Mesendoderm (in vitro differentiated cells): ENCODE measurements at regions not wholly inside any gene's neighbourhood (a gene's known extent, or its start where the extent isn't known, plus 50 kb on each side); places are given as distances from the start of the nearest gene placed in this dataset.
"Not testable (repeated sequence)": the region's sequence is repeated elsewhere in the genome, so short reads cannot be mapped to it uniquely, and the experiment has no call there.

Source experiments
- DNase-seq: peaks from one replicate; pipeline ENCODE4 v3.0.0; 2013
- H2AK5ac ChIP-seq: 2 replicates; pipeline ENCODE4 v1.6.1; 2013; ENCODE audit warnings: low read length, inconsistent platforms
- H2BK120ac ChIP-seq: 2 replicates; pipeline ENCODE4 v1.6.1; 2013; ENCODE audit warnings: low read depth, mild to moderate bottlenecking, low read length, moderate library complexity, mixed read lengths
- H2BK15ac ChIP-seq: replicated peaks from 2 replicates; pipeline ENCODE4 v1.6.1; 2013; ENCODE audit warnings: low read depth, mild to moderate bottlenecking, moderate library complexity
- H2BK5ac ChIP-seq: 2 replicates; pipeline ENCODE4 v1.6.1; 2013; ENCODE audit warnings: low read length, inconsistent platforms
- H3K18ac ChIP-seq: 2 replicates; pipeline ENCODE4 v1.6.1; 2013; ENCODE audit warnings: mild to moderate bottlenecking, low read length, mixed read lengths
- H3K23ac ChIP-seq: one replicate; pipeline ENCODE4 v1.6.1; 2013; ENCODE audit warnings: low read length
- H3K27ac ChIP-seq: 2 replicates; pipeline ENCODE4 v1.5.1; 2013; ENCODE audit warnings: low read depth, mild to moderate bottlenecking, inconsistent platforms, low read length, moderate library complexity
- H3K27me3 ChIP-seq: 2 replicates; pipeline ENCODE4 v1.6.1; 2013; ENCODE audit warnings: low read length, control low read depth, mild to moderate bottlenecking, inconsistent platforms; ENCODE audit not compliant: insufficient read depth, poor library complexity
- H3K36me3 ChIP-seq: 2 replicates; pipeline ENCODE4 v1.6.1; 2013; ENCODE audit warnings: low read length, inconsistent platforms; ENCODE audit not compliant: control insufficient read depth, insufficient read depth
- H3K4ac ChIP-seq: one replicate; pipeline ENCODE4 v1.6.1; 2013; ENCODE audit warnings: low read depth, mild to moderate bottlenecking, low read length, moderate library complexity
- H3K4me1 ChIP-seq: 2 replicates; pipeline ENCODE4 v1.6.1; 2013; ENCODE audit warnings: low read depth, low read length, inconsistent platforms; ENCODE audit not compliant: control insufficient read depth
- H3K4me2 ChIP-seq: 2 replicates; pipeline ENCODE4 v1.6.1; 2013; ENCODE audit warnings: low read length
- H3K4me3 ChIP-seq: 2 replicates; pipeline ENCODE4 v1.5.1; 2013; ENCODE audit warnings: mild to moderate bottlenecking, low read length
- H3K56ac ChIP-seq: one replicate; pipeline ENCODE4 v1.6.1; 2013; ENCODE audit warnings: low read length
- H3K79me1 ChIP-seq: 2 replicates; pipeline ENCODE4 v1.6.1; 2013; ENCODE audit warnings: low read length, inconsistent platforms
- H3K79me2 ChIP-seq: 2 replicates; pipeline ENCODE4 v1.6.1; 2013; ENCODE audit warnings: mild to moderate bottlenecking, low read length; ENCODE audit not compliant: control insufficient read depth, insufficient read depth
- H3K9ac ChIP-seq: 2 replicates; pipeline ENCODE4 v1.6.1; 2013; ENCODE audit warnings: low read length, inconsistent platforms
- H4K5ac ChIP-seq: one replicate; pipeline ENCODE4 v1.6.1; 2013; ENCODE audit warnings: low read length
- H4K8ac ChIP-seq: one replicate; pipeline ENCODE4 v1.6.1; 2013; ENCODE audit warnings: low read depth, mild to moderate bottlenecking, control low read depth, low read length, moderate library complexity
- WGBS: extraction: QIAGEN DNeasy Blood & Tissue Kit; methylation state at CpG from one replicate; pipeline ENCODE4 v1.1.7; 2013; ENCODE audit warnings: low lambda C conversion rate, missing lambda C conversion rate; ENCODE audit not compliant: insufficient coverage; ENCODE audit errors: extremely low coverage; 5-methylcytosine and 5-hydroxymethylcytosine counted together

DNA sequence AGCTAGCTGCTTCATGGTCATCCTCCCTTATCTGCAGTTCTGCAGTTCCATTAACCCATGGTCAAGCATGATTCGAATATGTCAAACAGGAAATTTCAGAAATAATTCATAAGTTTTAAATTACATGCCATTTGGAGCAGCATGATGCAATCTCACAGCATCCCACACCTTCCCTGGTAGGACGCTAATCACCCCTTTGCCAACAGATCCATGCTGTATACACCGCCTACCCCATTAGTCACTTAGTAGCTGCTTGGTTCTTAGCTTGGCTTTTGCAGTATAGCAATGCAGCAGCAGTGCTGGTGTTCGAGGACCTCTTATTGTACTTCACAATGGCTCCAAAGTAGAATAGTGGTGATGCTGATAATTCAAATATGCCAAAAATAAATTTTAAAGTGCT lies 739.7 kb upstream of the CDH9 start:
- no peak overlapping the region for H2BK5ac ChIP-seq
- no peaks in the 10 kb centered on the region for H3K4me1 ChIP-seq
- no peak overlapping the region for H3K4ac ChIP-seq
- peak; percentile 1 for DNase-seq
- no peaks in the 10 kb centered on the region for H3K27me3 ChIP-seq
- H3K4me3 ChIP-seq = no peak overlapping the region
- H3K79me2 ChIP-seq = no peaks in the 10 kb centered on the region
- H2BK15ac ChIP-seq = no peak overlapping the region
- H3K36me3 ChIP-seq = no peaks in the 10 kb centered on the region
- H3K79me1 ChIP-seq = no peaks in the 10 kb centered on the region
- H4K5ac ChIP-seq = no peak overlapping the region
- no peak overlapping the region for H3K18ac ChIP-seq
- no peak overlapping the region for H3K4me2 ChIP-seq
- no peak overlapping the region for H2BK120ac ChIP-seq
- no peak overlapping the region for H4K8ac ChIP-seq
- no peak overlapping the region for H2AK5ac ChIP-seq
- no CpG with 5 or more reads among the region's 4 CpGs for WGBS
- H3K56ac ChIP-seq = no peak overlapping the region
- no peak overlapping the region for H3K27ac ChIP-seq
- no peak overlapping the region for H3K23ac ChIP-seq
- no peak overlapping the region for H3K9ac ChIP-seq

DNA sequence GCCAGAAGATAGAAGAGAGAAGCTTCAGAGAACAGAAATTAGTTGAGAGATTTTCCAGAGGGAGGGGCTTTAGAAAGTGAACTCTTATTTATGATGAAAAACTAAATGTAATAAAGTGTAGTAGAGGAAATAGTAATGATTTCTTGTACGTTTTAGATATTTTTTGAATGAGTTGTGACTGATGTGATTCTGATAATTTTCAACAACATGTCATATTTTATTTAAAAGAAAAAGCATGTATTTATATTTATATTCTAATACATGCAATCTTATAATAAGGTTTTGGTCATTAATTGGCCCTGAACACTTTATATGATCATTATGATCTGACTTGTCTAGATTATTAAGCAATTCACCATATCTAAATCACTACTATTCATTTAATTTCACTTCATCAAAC lies 735.2 kb upstream of the CDH9 start:
- Histone ChIP-seq H3K23ac (no peak overlapping the region), H2BK5ac (no peak overlapping the region), H4K8ac (no peak overlapping the region), H3K27ac (no peak overlapping the region), H3K27me3 (no peaks in the 10 kb centered on the region), H2BK120ac (no peak overlapping the region), H2AK5ac (no peak overlapping the region), H3K9ac (no peak overlapping the region), H3K56ac (no peak overlapping the region), H3K18ac (no peak overlapping the region), H3K4me1 (no peaks in the 10 kb centered on the region), H3K36me3 (no peaks in the 10 kb centered on the region), H3K4ac (no peak overlapping the region), H3K4me2 (no peak overlapping the region), H4K5ac (no peak overlapping the region), H3K79me1 (no peaks in the 10 kb centered on the region), H3K79me2 (no peaks in the 10 kb centered on the region), H3K4me3 (no peak overlapping the region), H2BK15ac (no peak overlapping the region)
- DNase-seq = no peak
- WGBS = 100% methylated on average over 1 of the region's 1 CpG

DNA sequence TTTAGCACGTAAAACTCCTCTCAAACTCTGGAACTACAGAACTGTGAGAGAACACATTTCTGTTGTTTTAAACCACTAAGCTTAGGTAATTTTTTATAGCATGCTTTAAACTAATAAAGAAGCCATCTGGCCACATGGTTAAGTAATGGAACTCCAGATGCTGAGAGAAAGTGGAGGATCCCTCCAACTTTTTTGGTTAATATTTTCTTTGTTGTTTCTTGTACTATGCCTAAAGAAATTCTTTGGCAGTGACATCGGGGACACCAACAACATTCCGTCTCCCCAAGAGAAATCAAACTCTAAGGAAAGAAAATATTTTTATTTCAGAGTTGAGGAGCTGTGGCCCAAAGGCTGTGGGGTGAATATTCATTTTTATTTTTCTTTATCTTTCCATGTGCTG lies 734.8 kb upstream of the CDH9 start:
- Histone ChIP-seq H3K79me2 (no peaks in the 10 kb centered on the region), H2BK5ac (no peak overlapping the region), H3K4ac (no peak overlapping the region), H3K56ac (no peak overlapping the region), H4K8ac (no peak overlapping the region), H3K4me1 (no peaks in the 10 kb centered on the region), H4K5ac (no peak overlapping the region), H3K4me3 (no peak overlapping the region), H3K4me2 (no peak overlapping the region), H3K27me3 (no peaks in the 10 kb centered on the region), H3K23ac (no peak overlapping the region), H2BK120ac (no peak overlapping the region), H3K18ac (no peak overlapping the region), H2BK15ac (no peak overlapping the region), H3K36me3 (no peaks in the 10 kb centered on the region), H3K79me1 (no peaks in the 10 kb centered on the region), H2AK5ac (no peak overlapping the region), H3K9ac (no peak overlapping the region), H3K27ac (no peak overlapping the region)
- no peak for DNase-seq
- WGBS = no CpG with 5 or more reads among the region's 3 CpGs

DNA sequence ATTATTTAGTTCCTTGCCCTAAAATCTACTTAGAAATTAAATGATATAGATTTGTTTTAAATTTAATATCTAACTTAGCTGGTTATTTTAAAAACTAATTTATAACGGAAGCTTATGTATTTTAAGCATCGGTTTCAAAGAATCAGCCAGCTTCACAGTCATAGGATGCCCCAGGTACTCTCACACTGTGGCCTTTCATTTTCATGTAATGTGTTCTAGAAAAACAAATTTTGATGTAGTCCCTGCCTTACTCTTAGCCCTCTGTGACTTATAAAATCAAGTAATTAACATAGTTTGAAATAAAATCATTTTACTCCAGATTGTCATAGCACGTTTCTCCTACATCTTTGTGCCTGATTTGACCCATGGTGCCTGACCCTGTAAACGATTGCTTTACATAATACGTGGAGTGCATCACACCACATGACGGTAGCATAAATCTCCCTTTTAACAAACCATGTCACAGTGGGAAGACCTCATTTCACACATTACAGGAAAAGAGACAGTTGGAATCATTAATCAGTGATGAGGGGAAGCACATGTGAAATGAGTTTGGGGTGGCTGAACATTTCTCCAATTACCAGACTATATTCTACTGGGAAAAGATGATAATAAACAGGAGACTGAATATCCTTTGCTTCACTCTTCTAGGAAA lies 731.5 kb upstream of the CDH9 start:
- no CpG with 5 or more reads among the region's 6 CpGs for WGBS
- no peak overlapping the region for H2BK120ac ChIP-seq

DNA sequence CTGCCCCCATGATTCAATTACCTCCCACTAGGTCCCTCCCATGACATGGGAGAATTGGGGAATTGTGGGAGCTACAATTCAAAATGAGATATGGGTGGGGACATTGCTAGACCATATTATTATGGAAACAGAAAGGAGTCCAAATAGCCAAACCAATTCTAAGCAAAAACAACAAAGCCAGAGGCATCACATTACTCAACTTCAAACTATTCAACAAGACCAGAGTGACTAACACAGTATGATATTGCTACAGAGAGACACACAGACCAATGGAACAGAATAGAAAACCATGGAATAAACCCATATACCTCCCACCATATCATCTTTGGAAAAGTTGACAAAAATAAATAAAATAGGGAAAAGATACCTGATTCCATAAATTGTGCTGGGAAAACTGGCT lies 710.5 kb upstream of the CDH9 start:
- Histone ChIP-seq H3K4me3 (no peak overlapping the region), H3K4ac (no peak overlapping the region), H3K79me1 (no peaks in the 10 kb centered on the region), H2AK5ac (no peak overlapping the region), H3K36me3 (no peaks in the 10 kb centered on the region), H3K56ac (no peak overlapping the region), H3K79me2 (no peaks in the 10 kb centered on the region), H4K8ac (no peak overlapping the region), H3K18ac (no peak overlapping the region), H2BK5ac (no peak overlapping the region), H3K27ac (no peak overlapping the region), H4K5ac (no peak overlapping the region), H3K27me3 (no peaks in the 10 kb centered on the region), H3K23ac (no peak overlapping the region), H3K9ac (no peak overlapping the region), H3K4me1 (no peaks in the 10 kb centered on the region), H2BK120ac (no peak overlapping the region), H2BK15ac (no peak overlapping the region), H3K4me2 (no peak overlapping the region)
- no peak for DNase-seq

More for the DNA sequence above, 731.5 kb upstream of the CDH9 start:
- no peak overlapping the region for H3K27ac ChIP-seq
- no peak overlapping the region for H3K56ac ChIP-seq
- H3K79me1 ChIP-seq = no peaks in the 10 kb centered on the region
- no peaks in the 10 kb centered on the region for H3K79me2 ChIP-seq
- H2BK15ac ChIP-seq = no peak overlapping the region
- H3K27me3 ChIP-seq = no peaks in the 10 kb centered on the region
- no peaks in the 10 kb centered on the region for H3K4me1 ChIP-seq
- no peak overlapping the region for H2BK5ac ChIP-seq
- no peak overlapping the region for H3K4me2 ChIP-seq
- H4K8ac ChIP-seq = no peak overlapping the region
- no peak overlapping the region for H3K23ac ChIP-seq
- H4K5ac ChIP-seq = no peak overlapping the region
- no peak overlapping the region for H2AK5ac ChIP-seq
- no peak overlapping the region for H3K4me3 ChIP-seq
- no peaks in the 10 kb centered on the region for H3K36me3 ChIP-seq
- DNase-seq = no peak
- no peak overlapping the region for H3K9ac ChIP-seq
- H3K18ac ChIP-seq = no peak overlapping the region
- no peak overlapping the region for H3K4ac ChIP-seq

DNA sequence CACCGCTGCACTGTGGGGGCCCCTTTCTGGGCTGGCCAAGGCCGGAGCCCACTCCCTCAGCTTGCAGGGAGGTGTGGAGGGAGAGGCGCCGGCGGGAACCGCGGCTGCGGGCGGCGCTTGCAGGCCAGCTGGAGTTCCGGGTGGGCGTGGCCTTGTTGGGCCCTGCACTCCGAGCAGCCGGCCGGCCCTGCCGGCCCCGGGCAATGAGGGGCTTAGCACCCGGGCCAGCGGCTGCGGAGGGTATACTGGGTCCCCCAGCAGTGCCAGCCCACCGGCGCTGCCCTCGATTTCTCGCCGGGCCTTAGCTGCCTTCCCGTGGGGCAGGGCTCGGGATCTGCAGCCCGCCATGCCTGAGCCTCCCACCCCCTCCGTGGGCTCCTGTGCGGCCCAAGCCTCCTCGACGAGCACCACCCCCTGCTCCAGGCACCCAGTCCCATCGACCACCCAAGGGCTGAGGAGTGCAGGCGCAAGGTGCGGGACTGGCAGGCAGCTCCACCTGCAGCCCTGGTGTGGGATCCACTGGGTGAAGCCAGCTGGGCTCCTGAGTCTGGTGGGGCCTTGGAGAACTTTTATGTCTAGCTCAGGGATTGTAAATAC lies 705.1 kb upstream of the CDH9 start:
- H3K79me2 ChIP-seq, DNase-seq, H2BK15ac ChIP-seq, H3K18ac ChIP-seq, H3K4me3 ChIP-seq, H3K23ac ChIP-seq, H3K4me1 ChIP-seq, H3K4me2 ChIP-seq, H3K27ac ChIP-seq, H3K9ac ChIP-seq, H2BK5ac ChIP-seq, H3K79me1 ChIP-seq, H2BK120ac ChIP-seq, H4K8ac ChIP-seq, H4K5ac ChIP-seq, H2AK5ac ChIP-seq, H3K36me3 ChIP-seq, H3K27me3 ChIP-seq, H3K4ac ChIP-seq, H3K56ac ChIP-seq: not testable (repeated sequence)
- WGBS = no CpG with 5 or more reads among the region's 35 CpGs
